GM23338 (cell line): ENCODE measurements at regions not wholly inside any gene's neighbourhood (a gene's known extent, or its start where the extent isn't known, plus 50 kb on each side); places are given as distances from the start of the nearest gene placed in this dataset.

Source experiments
- ATAC-seq: fragments of 200-7000 bp; cut with Tn5 transposase; 3 replicates; pipeline ENCODE4 v1.9.1; 2020
- DNase-seq: peaks from one replicate; pipeline ENCODE4 v3.0.0-alpha.2; 2015; ENCODE audit warnings: low spot score
- H2AFZ ChIP-seq: fragments of 200-600 bp; sonication (generic); 2 replicates; pipeline ENCODE4 v1.8.0; 2016; ENCODE audit warnings: antibody characterized with exemption, mild to moderate bottlenecking, moderate library complexity
- H3F3A ChIP-seq: fragments of 200-600 bp; sonication (generic); replicated peaks from 2 replicates; pipeline ENCODE4 v1.8.0; 2017; ENCODE audit warnings: antibody characterized with exemption, mixed run types, low read depth
- H3K27ac ChIP-seq: fragments of 200-600 bp; sonication (generic); 2 replicates; pipeline ENCODE4 v1.6.1; 2016; ENCODE audit warnings: low read depth
- H3K27me3 ChIP-seq: fragments of 200-600 bp; sonication (generic); 2 replicates; pipeline ENCODE4 v1.8.0; 2016; ENCODE audit warnings: mild to moderate bottlenecking, mixed run types, moderate library complexity; ENCODE audit not compliant: insufficient read depth
- H3K36me3 ChIP-seq: fragments of 200-600 bp; sonication (generic); 2 replicates; pipeline ENCODE4 v1.8.0; 2016; ENCODE audit warnings: mild to moderate bottlenecking; ENCODE audit not compliant: insufficient read depth
- H3K4me1 ChIP-seq: fragments of 200-600 bp; sonication (generic); 2 replicates; pipeline ENCODE4 v1.8.0; 2016; ENCODE audit warnings: mild to moderate bottlenecking, moderate library complexity; ENCODE audit not compliant: insufficient read depth
- H3K4me2 ChIP-seq: fragments of 200-600 bp; sonication (generic); 2 replicates; pipeline ENCODE4 v1.7.1; 2017; ENCODE audit warnings: mixed run types
- H3K4me3 ChIP-seq: fragments of 200-600 bp; sonication (generic); 2 replicates; pipeline ENCODE4 v1.6.1; 2016; ENCODE audit warnings: mixed run types
- H3K79me2 ChIP-seq: fragments of 200-600 bp; sonication (generic); replicated peaks from 2 replicates; pipeline ENCODE4 v1.8.0; 2017; ENCODE audit warnings: mild to moderate bottlenecking; ENCODE audit not compliant: insufficient read depth
- H3K9me2 ChIP-seq: fragments of 200-600 bp; sonication (generic); 2 replicates; pipeline ENCODE4 v1.8.0; 2017; ENCODE audit not compliant: insufficient read depth
- H4K20me1 ChIP-seq: fragments of 200-600 bp; sonication (generic); replicated peaks from 2 replicates; pipeline ENCODE4 v1.8.0; 2017; ENCODE audit warnings: mild to moderate bottlenecking; ENCODE audit not compliant: insufficient read depth
- H3K27ac Mint-ChIP-seq: 2 replicates; pipeline ENCODE4 v1.8.0; 2020; ENCODE audit warnings: inconsistent platforms, mild to moderate bottlenecking, moderate library complexity, mixed read lengths
- H3K27me3 Mint-ChIP-seq: 3 replicates; pipeline ENCODE4 v1.8.0; 2022; ENCODE audit warnings: low read depth, mild to moderate bottlenecking, moderate library complexity, mixed read lengths, inconsistent platforms; ENCODE audit not compliant: insufficient read depth, poor library complexity
- H3K36me3 Mint-ChIP-seq: 3 replicates; pipeline ENCODE4 v1.8.0; 2021; ENCODE audit warnings: low read depth, mild to moderate bottlenecking, inconsistent platforms, moderate library complexity, mixed read lengths
- H3K4me1 Mint-ChIP-seq: 3 replicates; pipeline ENCODE4 v1.8.0; 2020; ENCODE audit warnings: mild to moderate bottlenecking, inconsistent platforms, mixed read lengths
- H3K4me3 Mint-ChIP-seq: 3 replicates; pipeline ENCODE4 v1.8.0; 2021; ENCODE audit warnings: moderate library complexity, mild to moderate bottlenecking, inconsistent platforms, mixed read lengths
- H3K9me3 Mint-ChIP-seq: 3 replicates; pipeline ENCODE4 v1.8.0; 2020; ENCODE audit warnings: moderate library complexity, mild to moderate bottlenecking, inconsistent platforms, mixed read lengths
- CREB1 ChIP-seq: fragments of 250-450 bp; sonication (Bioruptor Pico); IDR thresholded peaks from 2 replicates; pipeline ENCODE4 v1.5.0; 2020; ENCODE audit warnings: low read depth, mild to moderate bottlenecking, moderate library complexity
- CTCF ChIP-seq, 2 experiments: fragments of 200-600 bp in 1 of 2; sonication (generic) in 1 of 2; conservative IDR thresholded peaks; 2 replicates each; pipeline versions ENCODE4 v1.5.1 to v1.6.1; 2016 to 2017; ENCODE audit warnings: antibody characterized with exemption in 2 of 2, low read depth in 2 of 2, mild to moderate bottlenecking in 2 of 2, moderate library complexity in 1 of 2
- ETS1 ChIP-seq: IDR thresholded peaks from 2 replicates; pipeline ENCODE4 v1.6.1; 2016; ENCODE audit warnings: antibody characterized with exemption
- EZH2 ChIP-seq: fragments of 200-600 bp; sonication (generic); IDR thresholded peaks from one replicate; pipeline ENCODE4 v1.8.0; 2017; ENCODE audit warnings: antibody characterized with exemption, mild to moderate bottlenecking, low read depth; ENCODE audit not compliant: unreplicated experiment
- EZH2phosphoT487 ChIP-seq: fragments of 200-600 bp; sonication (generic); IDR thresholded peaks from one replicate; pipeline ENCODE4 v1.8.1; 2018; ENCODE audit warnings: antibody characterized with exemption; ENCODE audit not compliant: unreplicated experiment
- JUNB ChIP-seq: IDR thresholded peaks from one replicate; pipeline ENCODE4 v1.6.1; 2016; ENCODE audit warnings: antibody characterized with exemption; ENCODE audit not compliant: unreplicated experiment
- NANOG ChIP-seq: IDR thresholded peaks from 2 replicates; pipeline ENCODE4 v1.6.1; 2016; ENCODE audit warnings: antibody characterized with exemption, borderline replicate concordance
- POLR2AphosphoS5 ChIP-seq: IDR thresholded peaks from 2 replicates; pipeline ENCODE4 v1.6.1; 2016; ENCODE audit warnings: antibody characterized with exemption, low read depth
- REST ChIP-seq: IDR thresholded peaks from one replicate; pipeline ENCODE4 v1.6.1; 2018; ENCODE audit warnings: antibody characterized with exemption; ENCODE audit not compliant: unreplicated experiment
- STAT1 ChIP-seq: IDR thresholded peaks from one replicate; pipeline ENCODE4 v1.6.1; 2016; ENCODE audit warnings: antibody characterized with exemption; ENCODE audit not compliant: unreplicated experiment
- ZNF114 ChIP-seq: fragments of 250-450 bp; sonication (Bioruptor Pico); IDR thresholded peaks from 2 replicates; pipeline ENCODE4 v1.5.0; 2020; ENCODE audit warnings: mild to moderate bottlenecking, moderate library complexity
- ZNF331 ChIP-seq: fragments of 250-450 bp; sonication (Bioruptor Pico); IDR thresholded peaks from 2 replicates; pipeline ENCODE4 v1.5.0; 2020; ENCODE audit warnings: low read depth, mild to moderate bottlenecking, moderate library complexity
- ZNF462 ChIP-seq: fragments of 250-450 bp; sonication (Bioruptor Pico); IDR thresholded peaks from 2 replicates; pipeline ENCODE4 v1.5.0; 2020; ENCODE audit warnings: mild to moderate bottlenecking, moderate library complexity

GRCh38 chr1:81034291-81034690, 766.4 kb upstream of the ADGRL2 start:
- Histone ChIP-seq H3K79me2 (no peaks in the 10 kb centered on the region), H3K27me3 (no peaks in the 10 kb centered on the region), H3K4me2 (no peak overlapping the region), H2AFZ (no peak overlapping the region; the same call in 1 of the 2 replicates), H3K27ac (no peak overlapping the region), H4K20me1 (no peaks in the 10 kb centered on the region), H3K4me3 (no peak overlapping the region), H3K36me3 (no peaks in the 10 kb centered on the region), H3F3A (no peaks in the 10 kb centered on the region), H3K4me1 (no peaks in the 10 kb centered on the region), H3K9me2 (peaks cover 14% of the 10 kb centered on the region)
- Mint-ChIP-seq H3K27me3 (peaks cover 2% of the 10 kb centered on the region), H3K36me3 (peaks cover 6% of the 10 kb centered on the region), H3K4me1 (no peaks in the 10 kb centered on the region), H3K9me3 (peaks cover 3% of the 10 kb centered on the region), H3K4me3 (no peak overlapping the region), H3K27ac (no peak overlapping the region)
- no peak for TF ChIP-seq POLR2AphosphoS5
- TF ChIP-seq ZNF114 = no peak
- no peak for TF ChIP-seq CTCF (conservative IDR thresholded peaks at IDR 0.05; ENCODE audit: low read depth in 2 of 2)
- no peak for TF ChIP-seq NANOG
- no peak for TF ChIP-seq JUNB
- TF ChIP-seq ZNF462 (CRISPR knock-in tag) = no peak
- no peak for TF ChIP-seq EZH2
- TF ChIP-seq STAT1 = no peak
- TF ChIP-seq EZH2phosphoT487 = no peak
- TF ChIP-seq REST = no peak
- no peak for TF ChIP-seq ZNF331 (CRISPR knock-in tag)
- no peak for TF ChIP-seq CREB1 (CRISPR knock-in tag)
- TF ChIP-seq ETS1 = no peak
- DNase-seq = no peak
- no peak for ATAC-seq
